Mucosa of descending colon (tissue), 3 donors: ENCODE measurements at regions not wholly inside any gene's neighbourhood (a gene's known extent, or its start where the extent isn't known, plus 50 kb on each side); places are given as distances from the start of the nearest gene placed in this dataset.

Experiments
- ATAC-seq: fragments of 200-7000 bp; cut with Tn5 transposase; one replicate; pipeline ENCODE4 v1.9.1; 2020; ENCODE audit warnings: mild to moderate bottlenecking, moderate library complexity
- DNase-seq, 3 donors: peaks; one replicate each; pipeline ENCODE4 v3.0.0-alpha.2; 2020
- H3K36me3 ChIP-seq: fragments of 200-600 bp; one replicate; pipeline ENCODE4 v1.8.0; 2021; ENCODE audit warnings: low read depth, mild to moderate bottlenecking
- H3K4me1 ChIP-seq: fragments of 200-600 bp; one replicate; pipeline ENCODE4 v1.8.0; 2021; ENCODE audit warnings: low read depth, mild to moderate bottlenecking
- H3K4me3 ChIP-seq: fragments of 200-600 bp; one replicate; pipeline ENCODE4 v1.8.0; 2021; ENCODE audit warnings: mild to moderate bottlenecking
- H3K9me3 ChIP-seq: fragments of 200-600 bp; one replicate; pipeline ENCODE4 v1.8.0; 2021; ENCODE audit warnings: mild to moderate bottlenecking
- CTCF ChIP-seq: fragments of 200-600 bp; IDR thresholded peaks from one replicate; pipeline ENCODE4 v1.8.0; 2022; ENCODE audit warnings: antibody characterized with exemption, mild to moderate bottlenecking
- intact Hi-C, 2 donors: fragments of 100-400 bp; cut with DNase I in 1 of 2; cut with micrococcal nuclease in 1 of 2; formaldehyde crosslinking; loops; one replicate each; pipeline versions ENCODE4 v1.11.0 to v1.11.1; 2022; cut with DNase I, micrococcal nuclease
- donor health status: DM: no; HTN: no; CAD: no; lungs with moderate emphysema.
- donor health status: DM: no; HTN: no; CAD: no.
- donor health status: DM: no; HTN: yes; CAD: no.

GRCh38 chr14:24693353-24693737 lies 59.4 kb upstream of the GZMB start:
- H3K36me3 ChIP-seq = no peaks in the 10 kb centered on the region

GRCh38 chr14:24692382-24693352 lies 58.7 kb upstream of the GZMB start:
- TF ChIP-seq CTCF = no peak
- Histone ChIP-seq H3K9me3 (no peaks in the 10 kb centered on the region), H3K4me1 (no peaks in the 10 kb centered on the region), H3K36me3 (no peaks in the 10 kb centered on the region), H3K4me3 (no peak overlapping the region)
- DNase-seq (no peak), ATAC-seq (peak; percentile 69)
- intact Hi-C loops = no loop called here

More at GRCh38 chr14:24693353-24693737, 59.4 kb upstream of the GZMB start:
- no peak overlapping the region for H3K4me3 ChIP-seq
- DNase-seq (no peak), ATAC-seq (no peak)
- TF ChIP-seq CTCF = no peak
- H3K9me3 ChIP-seq = no peaks in the 10 kb centered on the region
- H3K4me1 ChIP-seq = no peaks in the 10 kb centered on the region
- intact Hi-C loops = no loop called here

GRCh38 chr14:24690492-24690891 lies 56.5 kb upstream of the GZMB start:
- intact Hi-C loops = no loop called here
- Histone ChIP-seq H3K4me1 (no peaks in the 10 kb centered on the region), H3K9me3 (no peaks in the 10 kb centered on the region), H3K4me3 (no peak overlapping the region), H3K36me3 (no peaks in the 10 kb centered on the region)
- DNase-seq (no peak), ATAC-seq (no peak)
- no peak for TF ChIP-seq CTCF

- TF ChIP-seq CTCF = no peak
- intact Hi-C loops = no loop called here
- no peak overlapping the region for H3K4me3 ChIP-seq
- H3K36me3 ChIP-seq = no peaks in the 10 kb centered on the region
- H3K4me1 ChIP-seq = no peaks in the 10 kb centered on the region
- ATAC-seq (no peak), DNase-seq (no peak)
- no peaks in the 10 kb centered on the region for H3K9me3 ChIP-seq
These were observed 54.2 kb upstream of the GZMB start for GRCh38 chr14:24688030-24688658.
